Lower leg skin (tissue), 3 donors: ENCODE measurements at regions not wholly inside any gene's neighbourhood (a gene's known extent, or its start where the extent isn't known, plus 50 kb on each side); places are given as distances from the start of the nearest gene placed in this dataset.

Experiments
- POLR2A ChIP-seq, 2 donors: fragments of 450-650 bp; IDR thresholded peaks; one replicate each; pipeline ENCODE4 v1.6.1; 2016 to 2017; ENCODE audit warnings: antibody characterized with exemption in 2 of 2, mild to moderate bottlenecking in 1 of 2, moderate library complexity in 1 of 2
- TF ChIP-seq, protein P1 (sequence below), 3 donors: fragments of 450-650 bp; IDR thresholded peaks; one replicate each; pipeline ENCODE4 v1.5.1; 2016; ENCODE audit warnings: antibody characterized with exemption in 3 of 3, mild to moderate bottlenecking in 3 of 3, moderate library complexity in 2 of 3

DNA sequence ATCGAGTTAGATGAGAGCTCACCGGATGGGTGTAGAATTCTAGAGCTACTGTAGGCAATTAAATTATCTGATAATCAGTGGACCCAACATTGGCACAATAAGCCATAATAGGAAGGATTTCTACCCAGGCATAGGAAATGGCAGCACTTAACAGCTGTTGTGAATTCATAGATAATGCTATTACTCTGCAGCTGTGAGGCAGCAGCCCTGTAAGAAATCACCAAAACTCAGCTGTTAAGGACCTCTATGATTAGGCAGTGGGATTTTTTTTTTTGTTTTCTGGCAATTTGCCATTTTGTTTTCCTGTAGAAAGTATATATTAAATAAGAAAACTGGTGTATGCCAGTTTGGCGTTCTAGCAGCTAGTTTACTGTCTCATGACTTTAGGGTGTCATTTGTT lies 609.1 kb upstream of the SLC35B3 start:
- TF ChIP-seq, protein P1, sequence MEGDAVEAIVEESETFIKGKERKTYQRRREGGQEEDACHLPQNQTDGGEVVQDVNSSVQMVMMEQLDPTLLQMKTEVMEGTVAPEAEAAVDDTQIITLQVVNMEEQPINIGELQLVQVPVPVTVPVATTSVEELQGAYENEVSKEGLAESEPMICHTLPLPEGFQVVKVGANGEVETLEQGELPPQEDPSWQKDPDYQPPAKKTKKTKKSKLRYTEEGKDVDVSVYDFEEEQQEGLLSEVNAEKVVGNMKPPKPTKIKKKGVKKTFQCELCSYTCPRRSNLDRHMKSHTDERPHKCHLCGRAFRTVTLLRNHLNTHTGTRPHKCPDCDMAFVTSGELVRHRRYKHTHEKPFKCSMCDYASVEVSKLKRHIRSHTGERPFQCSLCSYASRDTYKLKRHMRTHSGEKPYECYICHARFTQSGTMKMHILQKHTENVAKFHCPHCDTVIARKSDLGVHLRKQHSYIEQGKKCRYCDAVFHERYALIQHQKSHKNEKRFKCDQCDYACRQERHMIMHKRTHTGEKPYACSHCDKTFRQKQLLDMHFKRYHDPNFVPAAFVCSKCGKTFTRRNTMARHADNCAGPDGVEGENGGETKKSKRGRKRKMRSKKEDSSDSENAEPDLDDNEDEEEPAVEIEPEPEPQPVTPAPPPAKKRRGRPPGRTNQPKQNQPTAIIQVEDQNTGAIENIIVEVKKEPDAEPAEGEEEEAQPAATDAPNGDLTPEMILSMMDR (IDR thresholded peaks at IDR 0.05), result no peak
- TF ChIP-seq POLR2A (IDR thresholded peaks at IDR 0.05), result no peak
